ENCODE measurements at regions not wholly inside any gene's neighbourhood (a gene's known extent, or its start where the extent isn't known, plus 50 kb on each side); places are given as distances from the start of the nearest gene placed in this dataset.

GRCh38 chr6:110049696-110050439, 71.8 kb downstream of the GPR6 start:
- Histone ChIP-seq H3K4me1 (no peaks in the 10 kb centered on the region), H3K4me3 (no peak overlapping the region), H3K27me3 (no peaks in the 10 kb centered on the region), H3K9me3 (peaks cover 0 to 4% (median 0%) of the 10 kb centered on the region in 4 donors), H3K27ac (no peak overlapping the region), H3K36me3 (no peaks in the 10 kb centered on the region)
- DNase-seq (no peak), ATAC-seq (no peak)
- no peak for TF ChIP-seq POLR2A (IDR thresholded peaks at IDR 0.05)
- no peak for TF ChIP-seq CTCF (IDR thresholded peaks at IDR 0.05)
- WGBS (ENCODE audit: insufficient coverage, low coverage, low lambda C conversion rate, missing lambda C conversion rate) = 59% methylated on average over 9 of the region's 11 CpGs
- intact Hi-C loops (cut with DNase I) = loop anchor here in 1 of 2 donors (10.0 kb wide), 1 partner anchor 525 kb away; no protein-coding TSS in a partner anchor

Data from right lobe of liver (tissue), 6 donors.